ENCODE measurements at regions not wholly inside any gene's neighbourhood (a gene's known extent, or its start where the extent isn't known, plus 50 kb on each side); places are given as distances from the start of the nearest gene placed in this dataset.

DNA sequence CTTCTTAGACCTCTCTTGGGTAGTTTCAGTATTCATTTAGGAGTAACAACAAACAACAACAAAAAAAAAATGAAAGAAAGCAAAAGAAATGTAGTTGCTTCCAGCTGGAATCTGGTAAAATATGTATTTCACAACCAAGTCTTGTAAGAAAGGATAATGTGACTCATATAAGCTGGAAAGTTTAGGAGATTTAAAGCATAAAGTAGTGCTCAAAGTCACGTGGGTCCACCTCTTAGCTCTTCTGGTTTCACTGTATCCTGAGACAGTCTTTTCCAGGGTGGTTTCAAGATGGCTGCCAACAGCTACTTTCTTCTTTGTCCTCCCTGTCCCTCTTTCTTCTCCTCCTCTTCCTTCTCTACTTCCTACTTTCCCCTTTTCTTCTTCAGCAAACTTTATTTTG is 69.5 kb upstream of the CDK13 start:
- Histone ChIP-seq H3K27ac (ENCODE audit: extremely low read depth, low read depth, low read length) (no peak overlapping the region), H3K9ac (ENCODE audit: insufficient read depth in 1 of 2, low read depth in 2 of 2, low read length in 2 of 2) (no peak overlapping the region), H3K4me3 (no peak overlapping the region), H3K4me1 (replicated peaks in 1 of 2; ENCODE audit: control insufficient read depth in 2 of 2, insufficient read depth in 2 of 2, low read length in 2 of 2) (no peaks in the 10 kb centered on the region), H3K36me3 (ENCODE audit: control insufficient read depth, insufficient read depth, low read length) (no peaks in the 10 kb centered on the region), H3K27me3 (ENCODE audit: control insufficient read depth in 2 of 2, insufficient read depth in 2 of 2, low read length in 2 of 2) (no peaks in the 10 kb centered on the region), H3K9me3 (replicated peaks; ENCODE audit: control insufficient read depth, insufficient read depth, low read depth, low read length) (no peaks in the 10 kb centered on the region), H4K20me1 (replicated peaks; ENCODE audit: control insufficient read depth, insufficient read depth, low read length) (no peaks in the 10 kb centered on the region), H3K9me1 (ENCODE audit: control insufficient read depth, insufficient read depth, low read length) (no peaks in the 10 kb centered on the region), H3K79me2 (ENCODE audit: control insufficient read depth, insufficient read depth, low read length) (no peaks in the 10 kb centered on the region), H3K4me2 (ENCODE audit: insufficient read depth, low read length) (no peak overlapping the region), H2AFZ (ENCODE audit: low read depth, low read length) (no peak overlapping the region)
- FAIRE-seq (no peak), ATAC-seq (no peak), DNase-seq (ENCODE audit: extremely low read depth in 1 of 4, low spot score in 3 of 4) (no peak)
- intact Hi-C loops (cut with micrococcal nuclease) (no loop called here), in situ Hi-C loops (cut with MboI) (no loop called here)
- no TSS peak for BruUV-seq (replicated peaks)
- no peak for TF ChIP-seq CEBPB (tag; IDR thresholded peaks at IDR 0.05)
- TF ChIP-seq FOXP1 (CRISPR knock-in tag; IDR thresholded peaks at IDR 0.05), result no peak
- 0 out of 2 replicates have a peak, but pooled peaks have one; percentile 12 for TF ChIP-seq RAD51 (IDR thresholded peaks at IDR 0.05; ENCODE audit: borderline replicate concordance, low read depth)
- no peak for TF ChIP-seq TSC22D4 (tag; IDR thresholded peaks at IDR 0.05)
- no peak for TF ChIP-seq PHF8 (IDR thresholded peaks at IDR 0.05; ENCODE audit: borderline replicate concordance, low read length)
- TF ChIP-seq, protein P1, sequence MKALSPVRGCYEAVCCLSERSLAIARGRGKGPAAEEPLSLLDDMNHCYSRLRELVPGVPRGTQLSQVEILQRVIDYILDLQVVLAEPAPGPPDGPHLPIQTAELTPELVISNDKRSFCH (CRISPR knock-in tag; IDR thresholded peaks at IDR 0.05), result no peak
- TF ChIP-seq, protein P1 (tag; IDR thresholded peaks at IDR 0.05), result no peak
- 0% methylated on average over 1 of the region's 1 CpG for WGBS (ENCODE audit: insufficient coverage, low coverage, missing lambda C conversion rate)
- POLR2A ChIA-PET, result interaction anchor here (0.6 to 0.7 kb wide), 2 partner anchors 16 to 35 kb away, joined by 3 to 4 read pairs; no protein-coding TSS in a partner anchor
- CTCF ChIA-PET (ENCODE audit: low intra/inter-chr PET ratio), result no interaction called here

Measured in K562 (cell line).